CD4-positive, alpha-beta T cell treated with Interleukin-15 for 4 hours (primary cell): ENCODE measurements at regions not wholly inside any gene's neighbourhood (a gene's known extent, or its start where the extent isn't known, plus 50 kb on each side); places are given as distances from the start of the nearest gene placed in this dataset.
"Not testable (repeated sequence)": the region's sequence is repeated elsewhere in the genome, so short reads cannot be mapped to it uniquely, and the experiment has no call there.

ENCODE experiments used
- DNase-seq: peaks from one replicate; pipeline ENCODE4 v3.0.0-alpha.2; 2020; ENCODE audit warnings: low spot score

- DNase-seq, result no peak
Measured at GRCh38 chr15:77877869-77878577, 199.5 kb downstream of the TBC1D2B start.

GRCh38 chr15:77876107-77876820 is 201.2 kb downstream of the TBC1D2B start:
- not testable (repeated sequence) for DNase-seq

- DNase-seq, result peak; percentile 6
Measured at GRCh38 chr15:77875066-77875721, 202.3 kb downstream of the TBC1D2B start.

GRCh38 chr15:77874063-77874462 is 203.4 kb downstream of the TBC1D2B start:
- DNase-seq, result no peak

GRCh38 chr15:77872521-77873425 is 204.7 kb downstream of the TBC1D2B start:
- DNase-seq, result not testable (repeated sequence)

- DNase-seq, result no peak
Measured at GRCh38 chr15:77871852-77872371, 205.6 kb downstream of the TBC1D2B start.

- DNase-seq, result peak; percentile 25
Measured at GRCh38 chr15:77870195-77871065, 207.1 kb downstream of the TBC1D2B start.

GRCh38 chr15:77869021-77869895 is 208.3 kb downstream of the TBC1D2B start:
- DNase-seq, result no peak

- not testable (repeated sequence) for DNase-seq
Measured at GRCh38 chr15:77868048-77868629, 209.4 kb downstream of the TBC1D2B start.

- DNase-seq, result no peak
Measured at GRCh38 chr15:77867266-77868047, 210.1 kb downstream of the TBC1D2B start.

- DNase-seq, result no peak
Measured at GRCh38 chr15:77866596-77867125, 210.8 kb downstream of the TBC1D2B start.

GRCh38 chr15:77866186-77866585 is 211.3 kb downstream of the TBC1D2B start:
- no peak for DNase-seq

- no peak for DNase-seq
Measured at GRCh38 chr15:77865701-77866100, 211.8 kb downstream of the TBC1D2B start.

- DNase-seq, result no peak
Measured at GRCh38 chr15:77865106-77865610, 212.4 kb downstream of the TBC1D2B start.

GRCh38 chr15:77864211-77865105 is 213.1 kb downstream of the TBC1D2B start:
- DNase-seq, result no peak

- no peak for DNase-seq
Measured at GRCh38 chr15:77863491-77864105, 213.9 kb downstream of the TBC1D2B start.
